Stomach (tissue), 4 donors: ENCODE measurements at regions not wholly inside any gene's neighbourhood (a gene's known extent, or its start where the extent isn't known, plus 50 kb on each side); places are given as distances from the start of the nearest gene placed in this dataset.

Experiments
- EP300 ChIP-seq: sonication (generic); formaldehyde crosslinking; IDR thresholded peaks from one replicate; pipeline ENCODE4 v1.6.1; 2017; ENCODE audit warnings: antibody characterized with exemption
- POLR2A ChIP-seq, 4 donors: fragments of 450-650 bp; IDR thresholded peaks; one replicate each; pipeline ENCODE4 v1.6.1; 2016; ENCODE audit warnings: antibody characterized with exemption in 4 of 4, control low read depth in 2 of 4, mild to moderate bottlenecking in 1 of 4, moderate library complexity in 1 of 4
- POLR2AphosphoS5 ChIP-seq, 3 donors: sonication (generic); formaldehyde crosslinking; IDR thresholded peaks; one replicate each; pipeline ENCODE4 v1.6.1; 2016; ENCODE audit warnings: antibody characterized with exemption in 3 of 3
- TF ChIP-seq, protein P1 (sequence below), 7 experiments: fragments of 450-650 bp in 4 of 7; fragments of 200-600 bp in 3 of 7; sonication (generic) in 3 of 7; IDR thresholded peaks; one replicate each; pipeline ENCODE4 v1.5.1; 2016 to 2019; ENCODE audit warnings: antibody characterized with exemption in 7 of 7, control low read depth in 2 of 7, mild to moderate bottlenecking in 1 of 7

- TF ChIP-seq, protein P1, sequence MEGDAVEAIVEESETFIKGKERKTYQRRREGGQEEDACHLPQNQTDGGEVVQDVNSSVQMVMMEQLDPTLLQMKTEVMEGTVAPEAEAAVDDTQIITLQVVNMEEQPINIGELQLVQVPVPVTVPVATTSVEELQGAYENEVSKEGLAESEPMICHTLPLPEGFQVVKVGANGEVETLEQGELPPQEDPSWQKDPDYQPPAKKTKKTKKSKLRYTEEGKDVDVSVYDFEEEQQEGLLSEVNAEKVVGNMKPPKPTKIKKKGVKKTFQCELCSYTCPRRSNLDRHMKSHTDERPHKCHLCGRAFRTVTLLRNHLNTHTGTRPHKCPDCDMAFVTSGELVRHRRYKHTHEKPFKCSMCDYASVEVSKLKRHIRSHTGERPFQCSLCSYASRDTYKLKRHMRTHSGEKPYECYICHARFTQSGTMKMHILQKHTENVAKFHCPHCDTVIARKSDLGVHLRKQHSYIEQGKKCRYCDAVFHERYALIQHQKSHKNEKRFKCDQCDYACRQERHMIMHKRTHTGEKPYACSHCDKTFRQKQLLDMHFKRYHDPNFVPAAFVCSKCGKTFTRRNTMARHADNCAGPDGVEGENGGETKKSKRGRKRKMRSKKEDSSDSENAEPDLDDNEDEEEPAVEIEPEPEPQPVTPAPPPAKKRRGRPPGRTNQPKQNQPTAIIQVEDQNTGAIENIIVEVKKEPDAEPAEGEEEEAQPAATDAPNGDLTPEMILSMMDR (IDR thresholded peaks at IDR 0.05) = no peak
- TF ChIP-seq POLR2AphosphoS5 (IDR thresholded peaks at IDR 0.05) = no peak
- no peak for TF ChIP-seq EP300
- TF ChIP-seq POLR2A (IDR thresholded peaks at IDR 0.05) = no peak
Observed at GRCh38 chr5:110055302-110055701, 365.6 kb downstream of the MAN2A1 start.
